G401 (cell line): ENCODE measurements at regions not wholly inside any gene's neighbourhood (a gene's known extent, or its start where the extent isn't known, plus 50 kb on each side); places are given as distances from the start of the nearest gene placed in this dataset.
"Not testable (repeated sequence)": the region's sequence is repeated elsewhere in the genome, so short reads cannot be mapped to it uniquely, and the experiment has no call there.

Experiments
- DNase-seq: peaks from one replicate; pipeline ENCODE4 v3.0.0-alpha.2; 2015; ENCODE audit warnings: low spot score
- in situ Hi-C: cut with HindIII; loops from 2 replicates; pipeline ENCODE4 v1.10.0; 2016; ENCODE audit warnings: low sequenced_read_pairs, mixed read lengths

DNA sequence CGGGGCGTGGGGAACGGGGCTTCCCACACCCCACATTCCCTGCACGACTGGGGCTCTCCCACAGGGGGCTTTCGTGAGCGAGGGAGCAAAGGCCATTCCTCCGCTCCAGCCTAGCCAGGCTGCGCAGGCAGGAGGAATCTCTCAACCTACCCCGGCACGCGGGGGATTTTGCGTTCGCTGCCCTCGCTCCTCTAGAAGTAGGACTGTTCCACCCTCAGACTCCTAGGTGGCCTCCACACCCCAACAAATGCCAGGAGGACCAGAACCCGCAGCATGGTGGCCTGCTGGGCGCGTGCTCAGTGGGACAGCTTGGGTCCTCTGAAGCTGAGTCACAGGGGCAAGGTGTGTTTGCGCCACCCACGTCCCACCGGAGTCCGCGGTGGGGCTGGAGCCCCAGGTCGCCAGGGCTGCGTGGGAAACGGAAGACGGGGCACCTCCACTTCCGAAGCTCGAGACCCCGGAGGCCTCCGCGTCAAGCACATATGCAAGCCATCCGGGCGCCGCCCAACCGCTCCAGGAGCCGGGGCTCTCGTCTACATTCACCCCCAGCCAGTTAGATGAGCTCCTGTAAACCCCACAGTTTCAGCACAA is 1938.5 kb upstream of the DEFB115 start:
- in situ Hi-C loops, result no loop called here
- no peak for DNase-seq

DNA sequence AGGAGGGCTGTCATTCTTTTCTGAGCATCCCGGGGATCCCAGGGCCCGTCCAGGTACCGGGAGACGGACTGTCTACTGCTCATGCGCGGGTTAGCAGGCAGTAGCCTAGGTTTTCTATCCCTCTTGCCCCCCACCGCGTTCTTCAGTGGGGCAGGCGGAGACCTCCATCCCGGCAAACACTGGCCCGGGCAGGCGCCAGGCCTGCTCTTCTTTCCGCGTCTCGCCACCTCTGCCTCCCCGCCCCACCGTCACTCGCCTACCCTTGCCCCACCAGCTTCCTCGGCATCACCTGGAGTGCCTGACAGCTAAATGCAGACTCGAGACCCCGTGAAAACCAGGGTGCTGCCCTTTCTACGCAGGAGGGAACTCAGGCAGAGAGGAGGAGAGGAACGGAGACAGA is 1937.7 kb upstream of the DEFB115 start:
- no peak for DNase-seq
- in situ Hi-C loops, result no loop called here

DNA sequence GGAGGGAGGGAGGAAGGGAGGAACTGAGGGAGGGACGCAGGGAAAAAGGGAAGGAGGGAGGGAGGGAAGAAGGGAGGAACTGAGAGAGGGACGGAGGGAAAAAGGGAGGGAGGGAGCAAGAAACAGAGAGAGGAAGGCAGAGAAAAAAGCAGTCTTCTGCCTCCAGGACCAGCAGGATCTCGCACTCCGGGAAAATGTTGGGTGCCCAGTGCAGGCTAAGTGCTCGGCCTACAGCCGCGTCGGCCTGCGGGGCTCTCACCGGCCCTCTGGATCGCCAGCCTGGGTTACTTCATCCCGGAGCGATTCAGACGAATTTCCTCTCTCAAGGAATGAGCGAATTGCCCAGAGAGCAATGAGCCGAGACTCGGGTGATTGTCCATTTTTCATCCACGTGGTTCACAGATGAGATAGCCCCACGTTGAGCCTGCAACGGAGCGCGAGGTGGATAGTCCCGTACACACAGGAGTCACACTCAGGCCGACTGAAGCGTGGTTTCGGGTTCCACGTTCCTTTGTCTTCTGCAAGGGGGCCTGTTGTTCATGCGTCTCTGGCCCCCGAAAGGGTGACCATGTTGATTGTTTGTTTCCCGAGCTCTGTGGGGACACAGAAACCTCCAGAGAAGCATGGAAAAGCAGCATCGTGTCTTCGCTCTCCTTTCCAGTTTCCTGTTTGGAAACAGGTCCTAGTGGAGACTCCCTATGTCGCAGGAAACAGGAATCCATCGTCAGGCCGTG is 1937.1 kb upstream of the DEFB115 start:
- DNase-seq, in situ Hi-C loops: not testable (repeated sequence)

DNA sequence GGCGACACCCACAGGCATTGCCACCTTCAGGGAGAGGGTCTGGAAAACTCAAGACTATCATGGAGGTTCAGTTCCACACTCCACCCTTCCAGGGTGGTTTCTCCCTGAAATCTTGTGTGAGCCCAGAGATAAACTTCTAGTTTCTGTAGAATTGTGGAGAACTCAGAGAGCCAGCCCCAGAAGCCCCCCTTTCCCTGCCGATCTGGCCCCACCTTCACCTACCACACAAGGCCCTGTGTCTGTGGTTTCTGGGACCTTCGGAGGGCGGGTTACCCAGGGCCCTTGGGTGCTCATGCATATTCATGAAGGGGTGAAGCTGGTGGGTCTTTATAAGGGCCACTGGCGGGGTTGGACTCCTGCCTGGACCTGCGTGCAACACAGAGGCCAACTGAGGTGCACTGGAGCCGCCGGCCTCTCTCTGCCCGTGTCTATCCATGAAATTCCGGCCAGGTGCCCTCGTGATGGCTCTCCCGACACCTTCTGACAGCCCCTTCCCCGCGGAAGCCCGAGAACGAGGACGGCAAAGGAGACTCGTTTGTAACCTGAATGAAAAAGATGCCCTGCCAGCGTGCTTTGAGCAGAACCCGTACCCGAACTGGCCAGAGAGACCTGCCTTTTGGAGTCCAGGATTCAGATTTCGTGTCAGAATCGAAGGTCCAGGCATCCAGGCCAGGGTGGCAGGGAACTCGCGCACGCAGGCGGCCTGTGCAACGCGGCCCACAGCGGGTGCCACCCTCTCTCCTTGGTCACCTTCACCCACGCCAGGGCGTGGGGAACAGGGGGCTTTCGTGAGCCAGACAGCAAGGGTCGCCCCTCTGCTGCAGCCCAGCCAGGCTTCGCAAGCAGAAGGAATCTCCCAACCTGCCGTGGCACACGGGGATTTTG is 1933.6 kb upstream of the DEFB115 start:
- in situ Hi-C loops, DNase-seq: not testable (repeated sequence)

DNA sequence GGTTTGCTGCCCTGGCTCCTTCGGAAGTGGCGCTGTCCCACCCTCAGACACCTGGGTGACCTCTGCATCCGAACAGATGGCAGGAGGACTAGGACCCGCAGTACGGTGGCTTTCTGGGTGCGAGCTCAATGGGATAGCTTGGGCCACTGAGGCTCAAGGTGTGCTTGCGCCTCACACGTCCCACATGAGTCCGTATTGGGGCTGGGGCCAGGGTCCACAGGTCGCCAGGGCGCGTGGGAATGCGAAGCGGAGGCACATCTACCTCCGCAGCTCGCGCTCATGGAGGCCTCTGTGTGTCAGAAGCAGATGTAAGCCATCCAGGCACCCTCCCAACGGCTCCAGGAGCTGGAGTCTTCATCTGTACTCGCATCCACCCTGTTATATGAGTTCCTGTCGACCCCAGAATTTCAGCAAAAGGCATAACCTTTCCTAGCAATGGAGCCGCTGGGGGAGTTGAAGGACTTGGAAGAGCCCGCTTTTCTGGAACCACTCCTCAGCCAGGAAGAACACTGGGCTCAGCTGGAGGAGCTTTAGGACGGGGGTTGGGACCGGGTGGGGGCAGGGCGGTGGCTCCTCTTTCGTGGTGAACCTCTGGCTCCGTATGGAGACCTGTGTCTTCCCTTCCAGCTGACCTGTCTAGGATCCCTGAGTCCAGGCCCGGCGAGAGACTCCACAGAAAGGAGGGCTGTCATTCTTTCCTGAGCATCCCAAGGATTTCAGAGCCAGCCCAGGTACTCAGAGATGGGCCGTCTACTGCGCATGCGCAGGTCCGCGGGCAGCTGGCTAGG is 1932.8 kb upstream of the DEFB115 start:
- in situ Hi-C loops, DNase-seq: not testable (repeated sequence)

DNA sequence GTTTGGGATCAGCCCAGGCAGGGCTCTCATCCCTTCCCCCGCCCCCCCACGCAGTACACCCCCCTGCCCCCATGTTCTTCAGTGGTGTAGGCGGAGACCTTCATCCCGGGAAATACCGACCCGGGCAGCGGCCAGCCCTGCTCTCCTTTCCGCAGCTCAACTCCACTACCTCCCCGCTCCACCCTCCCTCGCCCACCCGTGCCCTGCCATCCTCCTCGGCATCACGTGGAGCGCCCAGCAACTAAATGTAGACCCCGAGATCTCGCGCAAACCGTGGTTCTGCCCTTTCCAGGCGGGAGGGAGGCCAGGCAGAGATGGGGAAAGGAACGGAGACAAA is 1932.2 kb upstream of the DEFB115 start:
- no peak for DNase-seq
- in situ Hi-C loops, result no loop called here

DNA sequence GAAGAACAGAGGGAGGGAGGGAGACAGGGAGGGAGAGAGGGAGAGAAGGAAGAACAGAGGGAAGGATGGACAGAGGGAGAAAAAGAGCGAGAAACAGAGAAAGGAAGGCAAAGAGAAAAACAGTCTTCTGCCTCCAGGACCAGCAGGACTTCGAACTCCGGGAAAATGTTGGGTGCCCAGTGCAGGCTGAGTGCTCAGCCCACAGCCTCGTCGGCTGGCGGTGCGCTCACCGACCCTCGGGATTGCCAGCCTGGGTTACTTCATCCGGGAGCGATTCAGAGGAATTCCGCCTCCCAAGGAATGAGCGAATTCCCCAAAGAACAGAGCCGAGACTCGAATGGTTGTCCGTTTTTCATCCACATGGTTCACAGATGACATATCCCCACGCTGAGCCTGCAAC is 1931.7 kb upstream of the DEFB115 start:
- DNase-seq, in situ Hi-C loops: not testable (repeated sequence)

DNA sequence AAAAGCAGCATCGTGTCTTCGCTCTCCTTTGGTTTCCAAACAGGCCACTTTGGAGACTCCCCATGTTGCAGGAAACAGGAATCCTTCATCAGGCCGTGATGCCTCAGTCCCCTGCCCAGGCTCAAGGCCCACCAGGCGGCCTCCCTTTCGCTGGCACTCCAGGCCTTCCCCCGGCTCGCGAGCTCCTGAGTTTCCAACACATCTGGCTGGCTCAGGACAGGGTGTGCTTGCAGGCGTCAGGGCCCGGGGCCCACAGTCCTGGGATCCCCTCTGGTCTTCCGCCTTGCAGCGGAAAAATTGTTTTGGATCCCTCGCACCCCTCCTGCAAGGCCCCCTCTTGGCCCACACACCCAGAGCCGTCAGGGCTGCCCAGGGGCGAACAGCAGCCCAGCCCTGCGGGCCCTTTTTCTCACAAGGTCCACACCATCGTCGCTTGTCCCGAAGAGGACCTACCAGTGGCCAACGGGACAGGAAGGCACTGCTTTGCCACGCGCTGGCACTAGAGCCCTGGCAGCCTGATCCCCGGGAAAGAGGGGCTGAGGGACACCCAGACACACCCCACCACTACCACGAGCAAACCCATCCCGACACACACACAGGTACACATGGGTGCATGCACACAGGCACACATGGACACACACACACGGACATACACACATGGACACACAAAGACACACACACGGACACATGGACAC is 1930.9 kb upstream of the DEFB115 start:
- in situ Hi-C loops, result no loop called here
- no peak for DNase-seq

DNA sequence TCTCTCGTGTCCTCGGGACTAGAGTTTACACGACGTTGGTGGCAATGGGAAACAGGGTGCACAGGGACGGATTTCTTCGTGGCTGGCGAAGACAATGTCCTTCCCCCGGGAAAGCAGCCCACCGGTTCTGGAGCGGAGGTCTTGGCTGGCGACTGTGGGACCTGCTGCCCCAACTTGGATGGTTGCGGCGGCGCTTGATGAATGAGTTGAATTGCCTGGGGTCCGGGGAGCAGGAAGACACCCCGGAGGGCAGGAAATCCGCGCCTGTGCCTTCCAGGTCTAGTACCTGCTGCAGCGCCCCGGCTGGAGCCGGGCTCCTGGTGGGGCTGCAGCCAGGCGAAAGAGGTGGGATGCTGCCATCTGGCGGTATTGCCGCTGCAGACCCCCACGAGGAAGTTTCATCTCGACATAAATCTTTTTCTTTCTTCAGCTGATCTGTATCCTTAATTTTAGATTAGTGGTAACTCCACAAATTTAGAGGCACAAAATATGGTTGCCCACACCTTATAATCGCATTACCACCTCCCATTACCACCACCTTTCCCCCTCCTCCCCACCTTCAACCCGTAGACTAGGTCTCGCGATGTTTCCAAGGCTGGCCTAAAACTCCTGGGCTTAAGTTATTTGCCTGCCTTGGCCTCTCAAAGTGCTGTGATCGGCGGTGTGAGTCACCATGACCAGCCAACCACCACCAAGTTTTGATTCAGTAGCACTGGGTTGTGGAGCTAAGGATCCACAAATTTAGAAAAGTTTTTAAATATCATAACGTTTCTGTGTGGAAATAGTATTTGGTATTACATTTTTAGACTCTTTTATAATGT is 1929.7 kb upstream of the DEFB115 start:
- DNase-seq, in situ Hi-C loops: not testable (repeated sequence)

DNA sequence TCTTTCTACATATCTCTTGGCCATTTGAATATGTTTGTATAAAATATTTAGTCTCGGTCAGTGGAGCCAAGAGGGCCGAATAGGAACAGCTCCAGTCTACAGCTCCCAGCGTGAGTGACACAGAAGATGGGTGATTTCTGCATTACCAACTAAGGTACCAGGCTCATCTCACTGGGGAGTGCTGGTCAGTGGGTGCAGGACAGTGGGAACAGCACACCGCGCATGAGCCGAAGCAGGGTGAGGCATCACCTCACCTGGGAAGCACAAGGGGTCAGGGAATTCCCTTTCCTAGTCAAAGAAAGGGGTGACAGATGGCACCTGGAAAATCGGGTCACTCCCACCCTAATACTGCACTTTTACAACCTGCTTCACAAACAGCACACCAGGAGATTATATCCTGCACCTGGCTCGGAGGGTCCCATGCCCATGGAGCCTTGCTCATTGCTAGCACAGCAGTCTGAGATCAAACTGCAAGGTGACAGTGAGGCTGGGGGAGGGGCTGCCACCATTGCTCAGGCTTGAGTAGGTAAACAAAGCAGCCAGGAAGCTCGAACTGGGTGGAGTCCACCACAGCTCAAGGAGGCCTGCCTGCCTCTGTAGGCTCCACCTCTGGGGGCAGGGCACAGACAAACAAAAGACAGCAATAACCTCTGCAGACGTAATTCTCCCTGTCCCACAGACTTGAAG is 1926.9 kb upstream of the DEFB115 start:
- DNase-seq, in situ Hi-C loops: not testable (repeated sequence)

DNA sequence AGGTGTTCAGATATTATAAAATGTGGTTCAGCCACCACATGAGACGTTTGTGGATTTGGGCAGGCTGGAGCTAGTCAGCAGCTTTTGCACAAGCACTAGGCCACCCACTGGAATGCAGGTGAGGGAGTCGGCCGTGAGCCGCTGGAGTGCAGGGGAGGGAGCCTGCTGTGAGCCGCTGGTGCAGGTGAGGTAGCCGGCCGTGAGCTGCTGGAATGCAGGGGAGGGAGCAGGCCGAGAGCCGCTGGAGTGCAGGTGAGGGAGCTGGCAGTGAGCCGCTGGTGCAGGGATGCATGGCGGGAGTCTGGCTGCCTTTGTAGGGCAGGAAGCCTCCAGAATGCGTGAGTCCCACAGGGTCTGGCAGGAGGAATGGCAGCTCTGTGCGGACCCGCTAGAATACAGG is 1907.6 kb upstream of the DEFB115 start:
- no peak for DNase-seq
- in situ Hi-C loops, result no loop called here

DNA sequence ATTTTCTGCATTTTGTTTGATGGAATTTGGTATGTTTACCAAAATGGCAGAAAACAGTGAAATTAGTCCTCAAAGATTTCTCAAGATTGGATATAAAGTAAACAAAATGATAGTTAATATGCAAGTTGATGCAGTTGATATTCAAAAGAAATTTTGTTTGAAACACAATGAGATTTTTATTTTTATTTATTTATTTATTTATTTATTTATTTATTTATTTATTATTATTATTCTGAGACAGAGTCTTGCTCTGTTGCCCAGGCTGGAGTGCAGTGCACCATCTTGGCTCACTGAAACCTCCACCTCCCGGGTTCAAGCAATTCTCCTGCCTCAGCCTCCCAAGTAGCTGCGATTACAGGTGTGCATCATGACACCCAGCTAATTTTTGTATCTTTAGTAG is 1881.5 kb upstream of the DEFB115 start:
- in situ Hi-C loops, DNase-seq: not testable (repeated sequence)

DNA sequence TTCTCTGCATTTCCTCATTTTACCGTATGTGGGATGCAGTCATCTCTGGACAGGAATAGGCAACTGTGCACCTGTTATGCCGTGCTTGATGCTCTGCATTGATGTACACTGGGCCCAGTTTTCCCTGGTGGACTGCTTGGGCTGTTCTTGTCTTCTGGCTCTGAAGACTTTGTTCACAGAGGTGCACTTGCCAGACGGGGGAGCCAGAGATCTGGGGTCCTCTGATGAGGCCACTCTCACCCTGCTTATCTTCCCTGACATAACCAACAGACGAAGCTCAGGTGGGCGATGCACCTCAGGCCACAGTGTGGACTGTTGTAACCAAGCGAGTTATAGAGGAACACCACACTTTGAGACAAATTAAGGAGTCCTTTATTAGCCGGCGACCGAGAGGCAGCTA is 1864.6 kb upstream of the DEFB115 start:
- in situ Hi-C loops, DNase-seq: not testable (repeated sequence)

DNA sequence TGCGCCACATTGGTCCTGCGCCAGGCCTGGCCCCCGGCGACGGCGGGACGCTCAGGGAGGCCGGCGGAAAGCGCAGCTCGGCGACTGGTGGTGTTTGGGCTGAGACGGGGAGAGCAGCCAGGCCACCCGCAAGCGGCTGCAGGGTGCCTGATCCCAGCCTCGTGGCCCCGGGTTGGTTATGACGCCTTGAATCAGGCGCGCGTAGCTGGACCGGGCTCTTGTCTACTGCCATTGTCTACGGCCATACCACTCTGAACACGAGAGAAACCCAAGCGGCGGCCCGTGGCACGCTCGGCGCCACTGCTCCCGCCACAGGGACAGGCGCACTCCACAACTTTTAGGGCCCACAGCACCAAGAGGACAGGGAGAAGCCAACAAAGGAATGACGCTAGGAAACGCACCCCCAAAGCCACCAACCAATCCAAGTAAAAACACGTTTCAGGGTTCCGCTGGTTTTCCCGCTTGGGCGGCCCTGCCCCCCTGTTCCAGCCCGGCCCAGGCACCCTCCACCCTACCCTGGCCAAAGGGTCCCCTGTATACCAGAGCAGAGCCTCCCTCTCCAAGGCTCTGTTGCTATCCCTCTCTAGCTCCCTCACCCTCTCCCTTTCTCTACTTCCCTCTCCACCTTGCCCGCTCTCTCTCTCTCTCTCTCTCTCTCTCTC is 1849.3 kb upstream of the DEFB115 start:
- DNase-seq, result no peak
- in situ Hi-C loops, result no loop called here

DNA sequence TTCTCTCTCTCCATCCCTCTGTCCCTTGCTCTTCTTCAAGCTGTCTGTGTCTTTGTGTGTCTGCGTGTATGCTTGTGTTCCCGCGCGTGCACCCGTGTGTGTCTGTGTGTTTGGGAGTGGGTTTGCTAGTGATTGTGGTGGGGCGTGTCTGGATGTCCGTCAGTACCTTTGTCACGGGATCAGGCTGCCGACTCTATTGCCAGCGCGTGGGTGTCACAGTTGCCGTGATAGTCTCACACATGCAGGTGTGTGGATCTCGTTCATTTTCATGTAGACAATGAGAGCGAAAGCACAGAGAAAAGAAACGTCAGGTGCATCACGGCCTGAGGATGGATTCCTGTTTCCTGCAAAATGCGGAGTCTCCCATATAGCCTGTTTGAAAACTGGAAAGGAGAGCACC is 1848.8 kb upstream of the DEFB115 start:
- DNase-seq, in situ Hi-C loops: not testable (repeated sequence)

DNA sequence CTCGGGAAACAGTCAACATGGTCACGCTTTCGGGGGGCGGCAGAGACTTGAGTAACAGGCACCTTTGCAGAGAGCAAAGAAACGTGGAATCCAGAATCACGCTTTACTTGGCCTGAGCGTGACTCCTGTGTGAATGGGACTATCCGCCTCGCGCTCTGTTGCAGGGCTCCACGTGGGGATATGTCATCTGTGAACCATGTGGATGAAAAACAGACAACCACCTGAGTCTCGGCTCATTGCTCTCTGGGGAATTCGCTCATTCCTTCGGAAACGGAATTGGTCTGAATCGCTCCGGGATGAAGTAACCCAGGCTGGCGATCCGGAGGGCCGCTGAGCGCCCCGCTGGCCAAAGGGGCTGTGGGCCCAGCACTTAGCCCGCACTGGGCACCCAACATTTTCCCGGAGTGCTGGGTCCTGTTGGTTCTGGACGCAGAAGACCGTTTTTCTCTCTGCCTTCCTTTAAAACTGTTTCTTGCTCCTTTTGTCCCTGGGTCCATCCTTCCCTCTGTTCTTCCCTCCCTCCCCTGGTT is 1848.2 kb upstream of the DEFB115 start:
- in situ Hi-C loops, DNase-seq: not testable (repeated sequence)
